ENCODE measurements at regions not wholly inside any gene's neighbourhood (a gene's known extent, or its start where the extent isn't known, plus 50 kb on each side); places are given as distances from the start of the nearest gene placed in this dataset.
"Not testable (repeated sequence)": the region's sequence is repeated elsewhere in the genome, so short reads cannot be mapped to it uniquely, and the experiment has no call there.

GRCh38 chr12:105587237-105587636 is 256.7 kb downstream of the C12orf75 start:
- TF ChIP-seq CTCF (IDR thresholded peaks at IDR 0.05; ENCODE audit: insufficient read depth, low read length): no peak

GRCh38 chr12:105588106-105588505 is 257.6 kb downstream of the C12orf75 start:
- no peak for TF ChIP-seq CTCF (IDR thresholded peaks at IDR 0.05; ENCODE audit: insufficient read depth, low read length)
- DNase-seq (ENCODE audit: low read depth): no peak
- no peak overlapping the region for H3K4me3 ChIP-seq (ENCODE audit: low read depth, low read length)

More at GRCh38 chr12:105587237-105587636, 256.7 kb downstream of the C12orf75 start:
- DNase-seq (ENCODE audit: low read depth): peak; percentile 9
- no peak overlapping the region for H3K4me3 ChIP-seq (ENCODE audit: low read depth, low read length)

GRCh38 chr12:105590571-105590970 is 260.1 kb downstream of the C12orf75 start:
- no peak for DNase-seq (ENCODE audit: low read depth)
- TF ChIP-seq CTCF (IDR thresholded peaks at IDR 0.05; ENCODE audit: insufficient read depth, low read length): no peak
- H3K4me3 ChIP-seq (ENCODE audit: low read depth, low read length): no peak overlapping the region

DNA sequence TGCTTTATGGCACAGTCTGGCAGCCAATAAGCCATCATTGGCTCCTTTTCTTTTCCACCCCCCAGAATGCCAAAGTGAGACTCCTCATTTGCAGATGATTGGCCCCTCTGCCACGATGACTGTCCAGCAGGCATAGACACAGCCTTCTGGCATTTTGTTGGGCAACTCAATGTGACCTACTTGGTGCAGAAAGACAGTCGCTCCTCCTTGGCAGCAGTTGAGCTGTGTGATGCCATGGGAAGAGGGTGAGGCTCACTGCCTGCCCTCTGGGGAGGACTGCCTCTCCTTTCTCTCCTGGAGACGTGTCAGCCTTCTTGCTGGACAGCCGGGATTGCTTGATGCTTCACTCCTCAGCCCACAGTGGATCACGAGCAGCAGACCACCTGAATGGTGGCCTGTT is 264.9 kb downstream of the C12orf75 start:
- DNase-seq (ENCODE audit: low read depth): no peak
- no peak overlapping the region for H3K4me3 ChIP-seq (ENCODE audit: low read depth, low read length)
- no peak for TF ChIP-seq CTCF (IDR thresholded peaks at IDR 0.05; ENCODE audit: insufficient read depth, low read length)

- no peak overlapping the region for H3K4me3 ChIP-seq (ENCODE audit: low read depth, low read length)
- DNase-seq (ENCODE audit: low read depth): no peak
- TF ChIP-seq CTCF (IDR thresholded peaks at IDR 0.05; ENCODE audit: insufficient read depth, low read length): no peak
Observed at GRCh38 chr12:105596731-105597130, 266.2 kb downstream of the C12orf75 start.

DNA sequence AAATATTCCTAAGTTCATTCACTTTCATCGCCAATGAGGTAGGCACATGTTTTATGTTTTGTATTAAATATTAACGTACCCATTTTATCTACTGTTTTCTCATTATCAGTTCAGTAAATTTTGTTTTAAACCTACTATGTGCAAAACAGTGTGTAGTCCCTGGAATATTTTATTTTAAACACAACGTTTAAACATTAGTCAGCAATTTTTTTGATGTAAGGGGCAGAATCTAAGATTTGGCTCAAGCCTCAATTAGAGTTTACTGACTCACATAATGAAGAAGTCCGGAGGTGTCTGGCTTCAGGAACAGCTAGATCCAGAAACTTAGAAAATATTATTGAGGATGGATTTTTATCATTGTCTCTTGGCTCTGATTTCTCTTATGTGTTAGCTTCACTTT is 267.5 kb downstream of the C12orf75 start:
- DNase-seq (ENCODE audit: low read depth): no peak
- TF ChIP-seq CTCF (IDR thresholded peaks at IDR 0.05; ENCODE audit: insufficient read depth, low read length): no peak

GRCh38 chr12:105600911-105601545 is 270.5 kb downstream of the C12orf75 start:
- H3K4me3 ChIP-seq (ENCODE audit: low read depth, low read length): no peak overlapping the region
- peak; percentile 1 for DNase-seq (ENCODE audit: low read depth)
- TF ChIP-seq CTCF (IDR thresholded peaks at IDR 0.05; ENCODE audit: insufficient read depth, low read length): no peak

More for the DNA sequence above, 267.5 kb downstream of the C12orf75 start:
- H3K4me3 ChIP-seq (ENCODE audit: low read depth, low read length): no peak overlapping the region

GRCh38 chr12:105602312-105602711 is 271.8 kb downstream of the C12orf75 start:
- not testable (repeated sequence) for H3K4me3 ChIP-seq (ENCODE audit: low read depth, low read length); DNase-seq (ENCODE audit: low read depth)

DNA sequence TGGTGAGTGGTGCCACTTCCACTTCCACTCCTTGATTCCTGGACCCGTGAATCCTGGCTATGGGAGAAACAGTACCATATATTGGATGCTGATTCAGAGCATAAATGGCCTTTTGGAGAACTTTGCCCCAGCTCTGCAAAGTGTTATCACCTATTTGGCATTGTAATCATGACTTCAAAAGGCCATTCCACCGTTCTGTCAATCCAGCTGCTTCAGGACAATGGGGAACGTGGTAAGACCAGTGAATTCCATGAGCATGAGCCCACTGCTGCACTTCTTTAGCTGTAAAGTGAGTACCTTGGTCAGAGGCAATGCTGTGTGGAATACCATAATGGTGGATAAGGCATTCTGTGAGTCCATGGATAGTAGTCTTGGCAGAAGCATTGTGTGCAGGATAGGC is 273.8 kb downstream of the C12orf75 start:
- not testable (repeated sequence) for DNase-seq (ENCODE audit: low read depth); H3K4me3 ChIP-seq (ENCODE audit: low read depth, low read length)

- DNase-seq (ENCODE audit: low read depth): not testable (repeated sequence)
Observed at GRCh38 chr12:105606613-105607012, 276.1 kb downstream of the C12orf75 start.

More at GRCh38 chr12:105606613-105607012, 276.1 kb downstream of the C12orf75 start:
- H3K4me3 ChIP-seq (ENCODE audit: low read depth, low read length): not testable (repeated sequence)

Data from fibroblast of the aortic adventitia (primary cell).